ENCODE measurements at regions not wholly inside any gene's neighbourhood (a gene's known extent, or its start where the extent isn't known, plus 50 kb on each side); places are given as distances from the start of the nearest gene placed in this dataset.

GRCh38 chr1:83530506-83530905, 468.4 kb downstream of the TTLL7 start:
- Histone ChIP-seq H3K27me3 (ENCODE audit: control insufficient read depth, insufficient read depth, low read length) (no peaks in the 10 kb centered on the region), H3K4me3 (ENCODE audit: low read length) (no peak overlapping the region), H3K9ac (ENCODE audit: low read length) (no peak overlapping the region), H3K4me1 (ENCODE audit: control insufficient read depth, low read depth, low read length) (no peaks in the 10 kb centered on the region), H3K27ac (ENCODE audit: low read length) (no peak overlapping the region), H3K9me3 (ENCODE audit: control insufficient read depth, low read depth, low read length) (no peaks in the 10 kb centered on the region), H3K36me3 (ENCODE audit: control insufficient read depth, low read depth, low read length) (no peaks in the 10 kb centered on the region)

- no peak overlapping the region for H3K9ac ChIP-seq (ENCODE audit: low read length)
- H3K9me3 ChIP-seq (ENCODE audit: control insufficient read depth, low read depth, low read length): no peaks in the 10 kb centered on the region
- H3K27ac ChIP-seq (ENCODE audit: low read length): no peak overlapping the region
- H3K4me3 ChIP-seq (ENCODE audit: low read length): no peak overlapping the region
- H3K27me3 ChIP-seq (ENCODE audit: control insufficient read depth, insufficient read depth, low read length): no peaks in the 10 kb centered on the region
- H3K4me1 ChIP-seq (ENCODE audit: control insufficient read depth, low read depth, low read length): no peaks in the 10 kb centered on the region
- no peaks in the 10 kb centered on the region for H3K36me3 ChIP-seq (ENCODE audit: control insufficient read depth, low read depth, low read length)
Observed at GRCh38 chr1:83527987-83528386, 470.9 kb downstream of the TTLL7 start.

GRCh38 chr1:83520797-83521196, 478.1 kb downstream of the TTLL7 start:
- Histone ChIP-seq H3K27ac (ENCODE audit: low read length) (no peak overlapping the region), H3K9ac (ENCODE audit: low read length) (no peak overlapping the region), H3K27me3 (ENCODE audit: control insufficient read depth, insufficient read depth, low read length) (no peaks in the 10 kb centered on the region), H3K36me3 (ENCODE audit: control insufficient read depth, low read depth, low read length) (no peaks in the 10 kb centered on the region), H3K4me3 (ENCODE audit: low read length) (no peak overlapping the region), H3K9me3 (ENCODE audit: control insufficient read depth, low read depth, low read length) (no peaks in the 10 kb centered on the region), H3K4me1 (ENCODE audit: control insufficient read depth, low read depth, low read length) (no peaks in the 10 kb centered on the region)

GRCh38 chr1:83516369-83516768, 482.6 kb downstream of the TTLL7 start:
- no peaks in the 10 kb centered on the region for H3K9me3 ChIP-seq (ENCODE audit: control insufficient read depth, low read depth, low read length)
- no peak overlapping the region for H3K27ac ChIP-seq (ENCODE audit: low read length)
- no peaks in the 10 kb centered on the region for H3K27me3 ChIP-seq (ENCODE audit: control insufficient read depth, insufficient read depth, low read length)
- no peaks in the 10 kb centered on the region for H3K36me3 ChIP-seq (ENCODE audit: control insufficient read depth, low read depth, low read length)
- no peak overlapping the region for H3K9ac ChIP-seq (ENCODE audit: low read length)
- H3K4me1 ChIP-seq (ENCODE audit: control insufficient read depth, low read depth, low read length): no peaks in the 10 kb centered on the region
- H3K4me3 ChIP-seq (ENCODE audit: low read length): no peak overlapping the region

GRCh38 chr1:83515578-83516154, 483.3 kb downstream of the TTLL7 start:
- Histone ChIP-seq H3K9ac (ENCODE audit: low read length) (no peak overlapping the region), H3K4me1 (ENCODE audit: control insufficient read depth, low read depth, low read length) (no peaks in the 10 kb centered on the region), H3K27ac (ENCODE audit: low read length) (no peak overlapping the region), H3K4me3 (ENCODE audit: low read length) (no peak overlapping the region), H3K36me3 (ENCODE audit: control insufficient read depth, low read depth, low read length) (no peaks in the 10 kb centered on the region), H3K9me3 (ENCODE audit: control insufficient read depth, low read depth, low read length) (no peaks in the 10 kb centered on the region), H3K27me3 (ENCODE audit: control insufficient read depth, insufficient read depth, low read length) (no peaks in the 10 kb centered on the region)

GRCh38 chr1:83512373-83513193, 486.3 kb downstream of the TTLL7 start:
- no peaks in the 10 kb centered on the region for H3K4me1 ChIP-seq (ENCODE audit: control insufficient read depth, low read depth, low read length)
- no peaks in the 10 kb centered on the region for H3K9me3 ChIP-seq (ENCODE audit: control insufficient read depth, low read depth, low read length)
- no peak overlapping the region for H3K9ac ChIP-seq (ENCODE audit: low read length)
- no peak overlapping the region for H3K27ac ChIP-seq (ENCODE audit: low read length)
- H3K36me3 ChIP-seq (ENCODE audit: control insufficient read depth, low read depth, low read length): no peaks in the 10 kb centered on the region
- no peaks in the 10 kb centered on the region for H3K27me3 ChIP-seq (ENCODE audit: control insufficient read depth, insufficient read depth, low read length)
- no peak overlapping the region for H3K4me3 ChIP-seq (ENCODE audit: low read length)

- Histone ChIP-seq H3K27me3 (ENCODE audit: control insufficient read depth, insufficient read depth, low read length) (no peaks in the 10 kb centered on the region), H3K4me3 (ENCODE audit: low read length) (no peak overlapping the region), H3K27ac (ENCODE audit: low read length) (no peak overlapping the region), H3K36me3 (ENCODE audit: control insufficient read depth, low read depth, low read length) (no peaks in the 10 kb centered on the region), H3K9me3 (ENCODE audit: control insufficient read depth, low read depth, low read length) (no peaks in the 10 kb centered on the region), H3K4me1 (ENCODE audit: control insufficient read depth, low read depth, low read length) (no peaks in the 10 kb centered on the region), H3K9ac (ENCODE audit: low read length) (no peak overlapping the region)
Observed at GRCh38 chr1:83511146-83511726, 487.7 kb downstream of the TTLL7 start.

- H3K27ac ChIP-seq (ENCODE audit: low read length): no peak overlapping the region
- no peak overlapping the region for H3K9ac ChIP-seq (ENCODE audit: low read length)
- H3K4me3 ChIP-seq (ENCODE audit: low read length): no peak overlapping the region
- H3K36me3 ChIP-seq (ENCODE audit: control insufficient read depth, low read depth, low read length): no peaks in the 10 kb centered on the region
- no peaks in the 10 kb centered on the region for H3K27me3 ChIP-seq (ENCODE audit: control insufficient read depth, insufficient read depth, low read length)
- no peaks in the 10 kb centered on the region for H3K9me3 ChIP-seq (ENCODE audit: control insufficient read depth, low read depth, low read length)
- H3K4me1 ChIP-seq (ENCODE audit: control insufficient read depth, low read depth, low read length): no peaks in the 10 kb centered on the region
Observed at GRCh38 chr1:83509301-83509781, 489.6 kb downstream of the TTLL7 start.

GRCh38 chr1:83508485-83509151, 490.3 kb downstream of the TTLL7 start:
- Histone ChIP-seq H3K27me3 (ENCODE audit: control insufficient read depth, insufficient read depth, low read length) (no peaks in the 10 kb centered on the region), H3K4me3 (ENCODE audit: low read length) (no peak overlapping the region), H3K9me3 (ENCODE audit: control insufficient read depth, low read depth, low read length) (no peaks in the 10 kb centered on the region), H3K36me3 (ENCODE audit: control insufficient read depth, low read depth, low read length) (no peaks in the 10 kb centered on the region), H3K4me1 (ENCODE audit: control insufficient read depth, low read depth, low read length) (no peaks in the 10 kb centered on the region), H3K27ac (ENCODE audit: low read length) (no peak overlapping the region), H3K9ac (ENCODE audit: low read length) (no peak overlapping the region)

- Histone ChIP-seq H3K27ac (ENCODE audit: low read length) (no peak overlapping the region), H3K9me3 (ENCODE audit: control insufficient read depth, low read depth, low read length) (no peaks in the 10 kb centered on the region), H3K36me3 (ENCODE audit: control insufficient read depth, low read depth, low read length) (no peaks in the 10 kb centered on the region), H3K4me1 (ENCODE audit: control insufficient read depth, low read depth, low read length) (no peaks in the 10 kb centered on the region), H3K9ac (ENCODE audit: low read length) (no peak overlapping the region), H3K27me3 (ENCODE audit: control insufficient read depth, insufficient read depth, low read length) (no peaks in the 10 kb centered on the region), H3K4me3 (ENCODE audit: low read length) (no peak overlapping the region)
Observed at GRCh38 chr1:83505148-83505547, 493.8 kb downstream of the TTLL7 start.

GRCh38 chr1:83503153-83503552, 495.8 kb downstream of the TTLL7 start:
- Histone ChIP-seq H3K27me3 (ENCODE audit: control insufficient read depth, insufficient read depth, low read length) (no peaks in the 10 kb centered on the region), H3K4me3 (ENCODE audit: low read length) (no peak overlapping the region), H3K4me1 (ENCODE audit: control insufficient read depth, low read depth, low read length) (no peaks in the 10 kb centered on the region), H3K9me3 (ENCODE audit: control insufficient read depth, low read depth, low read length) (no peaks in the 10 kb centered on the region), H3K27ac (ENCODE audit: low read length) (no peak overlapping the region), H3K36me3 (ENCODE audit: control insufficient read depth, low read depth, low read length) (no peaks in the 10 kb centered on the region), H3K9ac (ENCODE audit: low read length) (no peak overlapping the region)
